SK-N-MC (cell line): ENCODE measurements at regions not wholly inside any gene's neighbourhood (a gene's known extent, or its start where the extent isn't known, plus 50 kb on each side); places are given as distances from the start of the nearest gene placed in this dataset.

Experiments
- EZH2 ChIP-seq: fragments of 200-600 bp; sonication (generic); IDR thresholded peaks from one replicate; pipeline ENCODE4 v1.6.1; 2017; ENCODE audit warnings: antibody characterized with exemption
- POLR2AphosphoS5 ChIP-seq: IDR thresholded peaks from 2 replicates; pipeline ENCODE4 v1.6.1; 2012; ENCODE audit warnings: mild to moderate bottlenecking, low read depth, low read length, borderline replicate concordance

DNA sequence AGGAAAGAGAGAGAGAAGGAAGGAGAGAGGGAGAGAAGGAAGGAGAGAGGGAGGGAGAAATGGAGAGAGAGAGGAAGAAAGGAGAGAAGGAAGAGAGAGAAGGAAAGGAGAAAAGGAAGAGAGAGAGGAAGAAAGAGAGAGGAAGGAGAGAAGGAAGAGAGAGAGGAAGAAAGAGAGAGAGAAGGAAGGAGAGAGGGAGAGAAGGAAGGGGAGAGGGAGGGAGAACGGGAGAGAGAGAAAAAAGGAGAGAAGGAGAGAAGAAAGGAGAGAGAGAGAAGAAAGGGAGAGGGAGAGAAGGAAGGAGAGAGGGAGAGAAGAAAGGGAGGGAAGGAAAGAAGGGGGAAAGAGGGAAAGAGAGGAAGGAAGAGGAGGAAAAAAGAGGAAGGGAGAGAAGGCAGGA, 1070.7 kb downstream of the UQCRFS1 start:
- no peak for TF ChIP-seq EZH2
- no peak for TF ChIP-seq POLR2AphosphoS5
